ENCODE measurements at regions not wholly inside any gene's neighbourhood (a gene's known extent, or its start where the extent isn't known, plus 50 kb on each side); places are given as distances from the start of the nearest gene placed in this dataset.

DNA sequence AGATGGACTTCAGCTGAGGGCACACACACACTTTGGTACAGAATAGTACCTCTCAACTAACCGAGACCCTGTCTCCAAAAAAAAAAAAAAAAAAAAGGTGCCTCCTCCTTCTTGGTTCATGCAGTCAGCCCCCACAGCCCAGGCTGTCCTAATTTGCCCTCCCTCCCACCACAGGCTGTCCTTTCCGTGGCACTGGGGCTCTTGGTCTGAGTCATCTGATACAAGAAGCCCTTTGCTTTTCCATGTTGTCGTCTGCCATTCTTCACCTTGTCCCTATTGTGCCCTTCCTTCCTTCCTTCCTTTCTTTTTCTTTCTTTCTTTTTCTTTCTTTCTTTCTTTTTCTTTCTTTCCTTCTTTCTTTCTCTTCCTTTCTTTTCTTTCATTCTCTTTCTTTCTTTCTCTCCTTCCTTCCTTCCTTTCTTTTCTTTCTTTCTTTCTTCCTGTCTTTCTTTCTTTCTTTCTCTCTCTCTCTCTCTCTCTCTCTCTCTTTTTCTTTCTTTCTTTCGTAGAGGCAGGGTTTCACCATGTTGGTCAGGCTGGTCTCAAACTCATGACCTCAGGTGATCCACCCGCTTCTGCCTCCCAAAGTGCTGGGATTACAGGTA, 96.0 kb upstream of the IKZF1 start:
- 0 out of 2 replicates have a peak, but pooled peaks cover 7% of the 10 kb centered on the region for H3K79me2 ChIP-seq (ENCODE audit: low read length)
- H3K4me3 ChIP-seq (ENCODE audit: low read length) = no peak overlapping the region
- no peak for TF ChIP-seq EZH2phosphoT487 (IDR thresholded peaks at IDR 0.05; ENCODE audit: low read depth)
- TF ChIP-seq, protein P1, sequence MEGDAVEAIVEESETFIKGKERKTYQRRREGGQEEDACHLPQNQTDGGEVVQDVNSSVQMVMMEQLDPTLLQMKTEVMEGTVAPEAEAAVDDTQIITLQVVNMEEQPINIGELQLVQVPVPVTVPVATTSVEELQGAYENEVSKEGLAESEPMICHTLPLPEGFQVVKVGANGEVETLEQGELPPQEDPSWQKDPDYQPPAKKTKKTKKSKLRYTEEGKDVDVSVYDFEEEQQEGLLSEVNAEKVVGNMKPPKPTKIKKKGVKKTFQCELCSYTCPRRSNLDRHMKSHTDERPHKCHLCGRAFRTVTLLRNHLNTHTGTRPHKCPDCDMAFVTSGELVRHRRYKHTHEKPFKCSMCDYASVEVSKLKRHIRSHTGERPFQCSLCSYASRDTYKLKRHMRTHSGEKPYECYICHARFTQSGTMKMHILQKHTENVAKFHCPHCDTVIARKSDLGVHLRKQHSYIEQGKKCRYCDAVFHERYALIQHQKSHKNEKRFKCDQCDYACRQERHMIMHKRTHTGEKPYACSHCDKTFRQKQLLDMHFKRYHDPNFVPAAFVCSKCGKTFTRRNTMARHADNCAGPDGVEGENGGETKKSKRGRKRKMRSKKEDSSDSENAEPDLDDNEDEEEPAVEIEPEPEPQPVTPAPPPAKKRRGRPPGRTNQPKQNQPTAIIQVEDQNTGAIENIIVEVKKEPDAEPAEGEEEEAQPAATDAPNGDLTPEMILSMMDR (IDR thresholded peaks at IDR 0.05; ENCODE audit: low read depth, low read length) = no peak
- no peaks in the 10 kb centered on the region for H4K20me1 ChIP-seq (ENCODE audit: insufficient read depth, low read length)
- H3K4me2 ChIP-seq (ENCODE audit: low read length) = no peak overlapping the region
- no peak overlapping the region for H3K27ac ChIP-seq (ENCODE audit: low read length)
- H3K9me3 ChIP-seq (ENCODE audit: insufficient read depth, low read length) = no peaks in the 10 kb centered on the region
- H3K9ac ChIP-seq (ENCODE audit: low read length) = no peak overlapping the region
- peaks cover 91% of the 10 kb centered on the region for H3K4me1 ChIP-seq (ENCODE audit: low read length)
- no peak overlapping the region for H2AFZ ChIP-seq (ENCODE audit: low read depth, low read length)
- H3K36me3 ChIP-seq (replicated peaks; ENCODE audit: low read depth, low read length) = no peaks in the 10 kb centered on the region
- no peaks in the 10 kb centered on the region for H3K27me3 ChIP-seq (ENCODE audit: low read depth, low read length)

DNA sequence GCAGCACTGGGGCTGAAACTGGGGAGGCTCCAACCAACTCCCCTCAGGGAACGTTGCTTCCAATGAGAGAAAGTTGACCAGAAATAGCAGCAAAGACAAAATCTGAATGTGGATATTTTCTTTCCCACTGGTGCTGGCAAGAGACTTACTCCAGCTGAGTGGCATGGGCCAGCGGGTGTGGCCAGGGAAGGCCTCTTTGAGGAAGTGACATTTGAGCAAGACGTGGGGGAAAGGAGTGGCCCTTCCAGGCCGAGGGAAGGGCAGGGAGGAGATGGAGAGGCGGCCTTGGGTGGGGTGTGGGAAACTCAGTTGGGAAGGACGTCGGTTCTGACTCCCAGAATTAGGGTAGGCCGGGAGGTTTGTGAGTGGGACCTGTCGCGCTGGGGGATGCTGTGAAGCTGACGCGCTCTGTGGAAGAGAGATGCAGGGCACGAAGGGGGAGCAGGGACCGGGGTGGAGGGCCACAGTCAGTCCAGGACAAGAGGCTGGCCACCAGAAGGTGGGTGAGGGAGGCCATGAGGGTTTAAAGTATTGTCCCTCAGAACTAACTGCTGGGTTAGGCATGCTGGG, 96.7 kb upstream of the IKZF1 start:
- no peaks in the 10 kb centered on the region for H4K20me1 ChIP-seq (ENCODE audit: insufficient read depth, low read length)
- H3K27me3 ChIP-seq (ENCODE audit: low read depth, low read length) = no peaks in the 10 kb centered on the region
- no peaks in the 10 kb centered on the region for H3K9me3 ChIP-seq (ENCODE audit: insufficient read depth, low read length)
- H3K27ac ChIP-seq (ENCODE audit: low read length) = no peak overlapping the region
- H3K9ac ChIP-seq (ENCODE audit: low read length) = no peak overlapping the region
- H3K4me1 ChIP-seq (ENCODE audit: low read length) = peaks cover 91% of the 10 kb centered on the region
- H2AFZ ChIP-seq (ENCODE audit: low read depth, low read length) = no peak overlapping the region
- TF ChIP-seq, protein P1 (IDR thresholded peaks at IDR 0.05; ENCODE audit: low read depth, low read length) = no peak
- no peak for TF ChIP-seq EZH2phosphoT487 (IDR thresholded peaks at IDR 0.05; ENCODE audit: low read depth)
- no peak overlapping the region for H3K4me3 ChIP-seq (ENCODE audit: low read length)
- H3K4me2 ChIP-seq (ENCODE audit: low read length) = no peak overlapping the region
- 0 out of 2 replicates have a peak, but pooled peaks cover 7% of the 10 kb centered on the region for H3K79me2 ChIP-seq (ENCODE audit: low read length)
- no peaks in the 10 kb centered on the region for H3K36me3 ChIP-seq (replicated peaks; ENCODE audit: low read depth, low read length)

DNA sequence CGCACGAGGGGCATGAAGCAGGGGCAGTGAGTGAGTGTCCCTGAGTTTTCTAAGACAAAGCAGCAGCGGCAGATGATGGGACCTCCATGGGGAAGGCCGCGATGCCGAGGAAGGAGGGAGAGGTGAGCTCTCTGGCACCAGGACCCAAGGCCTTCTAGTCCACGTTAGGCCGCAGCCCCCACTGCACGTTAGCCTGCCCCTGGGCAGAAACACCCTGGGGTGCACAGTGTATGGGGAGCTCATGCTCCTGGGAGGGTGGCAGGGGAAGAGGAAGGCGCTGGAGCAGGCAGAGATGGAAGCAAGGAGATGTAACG, 97.3 kb upstream of the IKZF1 start:
- H3K4me2 ChIP-seq (ENCODE audit: low read length) = no peak overlapping the region
- no peak overlapping the region for H2AFZ ChIP-seq (ENCODE audit: low read depth, low read length)
- H3K79me2 ChIP-seq (ENCODE audit: low read length) = 0 out of 2 replicates have a peak, but pooled peaks cover 7% of the 10 kb centered on the region
- TF ChIP-seq EZH2phosphoT487 (IDR thresholded peaks at IDR 0.05; ENCODE audit: low read depth) = no peak
- TF ChIP-seq, protein P1 (IDR thresholded peaks at IDR 0.05; ENCODE audit: low read depth, low read length) = no peak
- H3K4me1 ChIP-seq (ENCODE audit: low read length) = peaks cover 91% of the 10 kb centered on the region
- H3K9ac ChIP-seq (ENCODE audit: low read length) = no peak overlapping the region
- H4K20me1 ChIP-seq (ENCODE audit: insufficient read depth, low read length) = no peaks in the 10 kb centered on the region
- H3K27ac ChIP-seq (ENCODE audit: low read length) = no peak overlapping the region
- no peaks in the 10 kb centered on the region for H3K9me3 ChIP-seq (ENCODE audit: insufficient read depth, low read length)
- no peak overlapping the region for H3K4me3 ChIP-seq (ENCODE audit: low read length)
- no peaks in the 10 kb centered on the region for H3K27me3 ChIP-seq (ENCODE audit: low read depth, low read length)
- H3K36me3 ChIP-seq (replicated peaks; ENCODE audit: low read depth, low read length) = no peaks in the 10 kb centered on the region

DNA sequence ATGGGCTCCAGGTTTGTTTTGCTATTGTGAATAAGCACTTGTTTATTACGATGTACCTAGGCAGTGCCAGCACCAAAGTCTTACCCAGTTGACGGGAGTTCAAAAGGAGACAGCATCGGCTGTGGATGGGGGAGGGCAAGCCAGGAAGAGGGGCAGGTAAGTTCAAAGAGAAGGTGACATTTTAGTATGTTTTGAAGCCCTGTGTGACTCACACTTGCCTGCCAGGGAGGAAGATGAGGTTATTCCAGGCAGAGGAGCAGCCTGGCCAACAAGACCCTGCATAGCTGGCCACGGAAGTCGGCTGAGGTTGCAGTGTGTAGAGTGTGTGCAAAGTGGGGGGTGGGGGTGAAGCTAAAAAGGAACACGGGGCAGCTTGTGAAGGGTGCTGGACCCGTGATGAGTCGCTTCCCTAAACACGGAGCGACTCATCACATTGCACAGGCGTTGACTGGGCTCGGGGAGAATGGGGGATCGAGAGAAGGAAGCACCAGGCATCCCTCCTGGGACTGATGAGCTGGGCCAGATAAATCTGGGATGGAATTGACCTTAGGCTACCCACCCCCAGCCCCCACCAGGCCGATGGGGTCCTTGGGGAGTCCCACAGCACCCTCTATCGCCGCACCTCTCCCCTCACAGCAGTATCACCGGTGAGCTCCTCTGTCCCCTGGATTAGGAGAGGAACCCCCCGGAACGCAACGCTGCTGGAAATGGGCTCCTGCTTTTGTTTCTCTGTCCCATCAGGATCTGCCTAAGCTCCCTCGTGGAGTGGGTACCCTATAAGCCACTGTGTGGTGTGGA, 97.9 kb upstream of the IKZF1 start:
- Histone ChIP-seq H4K20me1 (ENCODE audit: insufficient read depth, low read length) (no peaks in the 10 kb centered on the region), H2AFZ (ENCODE audit: low read depth, low read length) (no peak overlapping the region), H3K9ac (ENCODE audit: low read length) (no peak overlapping the region), H3K9me3 (ENCODE audit: insufficient read depth, low read length) (no peaks in the 10 kb centered on the region), H3K27ac (ENCODE audit: low read length) (no peak overlapping the region), H3K79me2 (ENCODE audit: low read length) (0 out of 2 replicates have a peak, but pooled peaks cover 4% of the 10 kb centered on the region), H3K27me3 (ENCODE audit: low read depth, low read length) (no peaks in the 10 kb centered on the region), H3K4me1 (ENCODE audit: low read length) (peaks cover 90% of the 10 kb centered on the region), H3K36me3 (replicated peaks; ENCODE audit: low read depth, low read length) (no peaks in the 10 kb centered on the region), H3K4me2 (ENCODE audit: low read length) (no peak overlapping the region), H3K4me3 (ENCODE audit: low read length) (no peak overlapping the region)
- no peak for TF ChIP-seq EZH2phosphoT487 (IDR thresholded peaks at IDR 0.05; ENCODE audit: low read depth)
- TF ChIP-seq, protein P1 (IDR thresholded peaks at IDR 0.05; ENCODE audit: low read depth, low read length) = no peak

All from OCI-LY3 (cell line).